Endometrium (tissue), 2 donors: ENCODE measurements at regions not wholly inside any gene's neighbourhood (a gene's known extent, or its start where the extent isn't known, plus 50 kb on each side); places are given as distances from the start of the nearest gene placed in this dataset.

ENCODE experiments used
- FAIRE-seq: peaks from 2 replicates; lab custom pipeline; 2012; peaks lifted over from hg19 to GRCh38; lab: Jason Lieb, UNC
- donor health status: control.
- donor health status: control.

GRCh38 chr2:125070726-125071505 lies 1045.8 kb downstream of the CNTNAP5 start:
- no peak for FAIRE-seq

GRCh38 chr2:125073440-125073839 lies 1048.4 kb downstream of the CNTNAP5 start:
- FAIRE-seq: no peak

GRCh38 chr2:125085904-125086303 lies 1060.8 kb downstream of the CNTNAP5 start:
- FAIRE-seq: no peak

- FAIRE-seq: no peak
These were observed 1061.5 kb downstream of the CNTNAP5 start for GRCh38 chr2:125086313-125087184.

- FAIRE-seq: no peak
These were observed 1067.4 kb downstream of the CNTNAP5 start for GRCh38 chr2:125092276-125093009.

GRCh38 chr2:125095826-125096225 lies 1070.7 kb downstream of the CNTNAP5 start:
- FAIRE-seq: no peak

GRCh38 chr2:125106710-125107109 lies 1081.6 kb downstream of the CNTNAP5 start:
- no peak for FAIRE-seq

GRCh38 chr2:125107446-125107845 lies 1082.4 kb downstream of the CNTNAP5 start:
- no peak for FAIRE-seq

GRCh38 chr2:125108251-125108650 lies 1083.2 kb downstream of the CNTNAP5 start:
- no peak for FAIRE-seq

- FAIRE-seq: no peak
These were observed 1100.8 kb downstream of the CNTNAP5 start for GRCh38 chr2:125125902-125126301.

GRCh38 chr2:125160947-125161346 lies 1135.9 kb downstream of the CNTNAP5 start:
- no peak for FAIRE-seq

GRCh38 chr2:125167152-125167551 lies 1142.1 kb downstream of the CNTNAP5 start:
- FAIRE-seq: no peak

GRCh38 chr2:125167820-125168219 lies 1142.7 kb downstream of the CNTNAP5 start:
- no peak for FAIRE-seq

GRCh38 chr2:125168442-125168841 lies 1143.4 kb downstream of the CNTNAP5 start:
- no peak for FAIRE-seq

GRCh38 chr2:125169022-125169763 lies 1144.1 kb downstream of the CNTNAP5 start:
- FAIRE-seq: no peak

GRCh38 chr2:125169764-125170146 lies 1144.7 kb downstream of the CNTNAP5 start:
- no peak for FAIRE-seq

GRCh38 chr2:125172181-125172580 lies 1147.1 kb downstream of the CNTNAP5 start:
- FAIRE-seq: no peak

GRCh38 chr2:125175415-125175814 lies 1150.3 kb downstream of the CNTNAP5 start:
- FAIRE-seq: no peak

GRCh38 chr2:125185691-125186270 lies 1160.7 kb downstream of the CNTNAP5 start:
- FAIRE-seq: no peak

GRCh38 chr2:125207431-125207830 lies 1182.3 kb downstream of the CNTNAP5 start:
- FAIRE-seq: no peak

GRCh38 chr2:125216321-125216720 lies 1191.2 kb downstream of the CNTNAP5 start:
- no peak for FAIRE-seq
